Upper lobe of right lung (tissue), 1 donor: ENCODE measurements at regions not wholly inside any gene's neighbourhood (a gene's known extent, or its start where the extent isn't known, plus 50 kb on each side); places are given as distances from the start of the nearest gene placed in this dataset.

Experiments used
- ATAC-seq: fragments of 200-7000 bp; cut with Tn5 transposase; one replicate; pipeline ENCODE4 v1.9.1; 2020; ENCODE audit warnings: mild to moderate bottlenecking, moderate library complexity
- DNase-seq: peaks from one replicate; pipeline ENCODE4 v3.0.0-alpha.2; 2020
- H3K27ac ChIP-seq: fragments of 200-600 bp; one replicate; pipeline ENCODE4 v1.8.0; 2022
- H3K27me3 ChIP-seq: fragments of 200-600 bp; one replicate; pipeline ENCODE4 v1.8.0; 2022; ENCODE audit warnings: mild to moderate bottlenecking
- H3K36me3 ChIP-seq: fragments of 200-600 bp; one replicate; pipeline ENCODE4 v1.8.0; 2022
- H3K4me1 ChIP-seq: fragments of 200-600 bp; one replicate; pipeline ENCODE4 v1.8.0; 2022
- H3K4me3 ChIP-seq: fragments of 200-600 bp; one replicate; pipeline ENCODE4 v1.8.0; 2022; ENCODE audit warnings: mild to moderate bottlenecking
- H3K9me3 ChIP-seq: fragments of 200-600 bp; one replicate; pipeline ENCODE4 v1.8.0; 2022
- CTCF ChIP-seq: fragments of 200-600 bp; IDR thresholded peaks from one replicate; pipeline ENCODE4 v1.8.0; 2022; ENCODE audit warnings: antibody characterized with exemption
- intact Hi-C: fragments of 100-400 bp; cut with DNase I; formaldehyde crosslinking; loops from one replicate; pipeline ENCODE4 v1.11.0; 2022
- donor health status: DM: no; HTN: yes; CAD: no; lungs with severe emphysema.

DNA sequence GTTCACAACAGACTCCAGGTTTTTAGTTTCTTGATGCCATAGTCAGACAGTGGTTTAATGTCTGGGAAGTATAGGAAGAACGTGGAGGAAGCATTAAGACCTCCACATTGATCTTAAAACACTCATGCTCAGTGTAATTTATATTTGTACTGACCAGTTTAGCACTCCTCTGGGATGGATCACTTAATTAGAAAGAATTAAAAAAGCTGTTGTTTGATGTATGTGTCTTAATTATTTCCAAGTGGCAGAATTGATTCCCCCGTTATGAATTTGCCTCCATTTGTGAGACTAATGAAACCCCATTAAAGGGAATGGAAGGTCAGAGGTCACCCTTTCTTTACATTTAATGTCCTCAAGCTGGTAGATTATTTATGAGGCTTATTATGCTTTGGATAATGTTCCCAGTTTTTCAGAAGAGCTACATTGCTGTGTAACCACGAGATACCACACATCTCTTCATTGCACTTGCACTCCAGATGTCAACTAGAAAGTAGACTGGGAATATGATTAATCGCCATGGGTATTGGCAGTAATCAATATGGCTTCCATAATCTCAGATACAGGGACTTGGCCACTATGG, 270.0 kb upstream of the JAG1 start:
- H3K27me3 ChIP-seq = no peaks in the 10 kb centered on the region
- no peaks in the 10 kb centered on the region for H3K36me3 ChIP-seq
- DNase-seq = no peak
- intact Hi-C loops = no loop called here
- ATAC-seq = no peak
- no peaks in the 10 kb centered on the region for H3K9me3 ChIP-seq
- no peak for TF ChIP-seq CTCF
- no peaks in the 10 kb centered on the region for H3K4me1 ChIP-seq
- H3K4me3 ChIP-seq = no peak overlapping the region
- no peak overlapping the region for H3K27ac ChIP-seq

GRCh38 chr20:10946124-10946880, 272.5 kb upstream of the JAG1 start:
- DNase-seq (no peak), ATAC-seq (no peak)
- H3K36me3 ChIP-seq = no peaks in the 10 kb centered on the region
- H3K27ac ChIP-seq = no peak overlapping the region
- H3K9me3 ChIP-seq = no peaks in the 10 kb centered on the region
- no peak for TF ChIP-seq CTCF
- H3K4me1 ChIP-seq = no peaks in the 10 kb centered on the region
- intact Hi-C loops = no loop called here
- H3K4me3 ChIP-seq = no peak overlapping the region
- H3K27me3 ChIP-seq = no peaks in the 10 kb centered on the region

- no peak for ATAC-seq
- intact Hi-C loops = no loop called here
- no peaks in the 10 kb centered on the region for H3K27me3 ChIP-seq
- no peak overlapping the region for H3K27ac ChIP-seq
- H3K4me1 ChIP-seq = no peaks in the 10 kb centered on the region
- TF ChIP-seq CTCF = no peak
- no peak for DNase-seq
- H3K9me3 ChIP-seq = no peaks in the 10 kb centered on the region
- H3K4me3 ChIP-seq = no peak overlapping the region
- H3K36me3 ChIP-seq = no peaks in the 10 kb centered on the region
Measured at GRCh38 chr20:10947726-10948125, 273.9 kb upstream of the JAG1 start.

- no peaks in the 10 kb centered on the region for H3K27me3 ChIP-seq
- no peak overlapping the region for H3K4me3 ChIP-seq
- no peaks in the 10 kb centered on the region for H3K4me1 ChIP-seq
- ATAC-seq (no peak), DNase-seq (no peak)
- no peak overlapping the region for H3K27ac ChIP-seq
- no peaks in the 10 kb centered on the region for H3K9me3 ChIP-seq
- no peak for TF ChIP-seq CTCF
- intact Hi-C loops = no loop called here
- H3K36me3 ChIP-seq = no peaks in the 10 kb centered on the region
Measured at GRCh38 chr20:10949930-10950783, 276.4 kb upstream of the JAG1 start.

DNA sequence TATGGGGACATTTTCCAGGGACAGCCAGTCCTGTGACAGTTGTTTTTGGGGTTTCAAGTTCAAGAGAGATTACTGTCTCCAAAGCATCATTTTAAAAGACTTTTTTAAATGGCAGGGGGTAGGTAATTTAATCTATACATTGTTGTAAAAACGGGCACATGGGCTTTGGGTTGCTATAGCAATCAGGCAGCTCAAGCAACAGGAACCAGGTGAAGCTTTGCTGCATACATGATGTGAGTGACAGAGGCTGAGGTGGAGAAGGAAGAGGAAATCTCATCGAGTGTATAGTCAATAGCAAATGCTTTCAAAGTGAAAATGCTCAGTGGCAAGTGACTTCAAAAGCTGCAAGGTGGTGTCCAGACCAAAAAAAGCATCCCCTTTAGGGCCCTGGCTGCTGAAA, 277.4 kb upstream of the JAG1 start:
- DNase-seq = no peak
- Histone ChIP-seq H3K36me3 (no peaks in the 10 kb centered on the region), H3K27ac (no peak overlapping the region), H3K4me3 (no peak overlapping the region), H3K4me1 (no peaks in the 10 kb centered on the region), H3K9me3 (no peaks in the 10 kb centered on the region), H3K27me3 (no peaks in the 10 kb centered on the region)
- no peak for ATAC-seq
- no peak for TF ChIP-seq CTCF
- intact Hi-C loops = no loop called here
